T-helper 1 cell treated with Interleukin-12 subunit alpha and Interleukin-12 subunit beta and Interleukin-4 antibody, amounts not matched to agents 30 μg/mL and 1 μg/mL, for 36 hours (primary cell): ENCODE measurements at regions not wholly inside any gene's neighbourhood (a gene's known extent, or its start where the extent isn't known, plus 50 kb on each side); places are given as distances from the start of the nearest gene placed in this dataset.

Experiments used
- H3K27ac Mint-ChIP-seq: one replicate; pipeline ENCODE4 v1.8.0; 2021; ENCODE audit warnings: mild to moderate bottlenecking, mixed read lengths
- H3K27me3 Mint-ChIP-seq: one replicate; pipeline ENCODE4 v1.8.0; 2021; ENCODE audit warnings: low read depth, mixed read lengths
- H3K36me3 Mint-ChIP-seq: one replicate; pipeline ENCODE4 v1.8.0; 2021; ENCODE audit warnings: low read depth, mixed read lengths
- H3K4me1 Mint-ChIP-seq: one replicate; pipeline ENCODE4 v1.8.0; 2021; ENCODE audit warnings: low read depth, mixed read lengths
- H3K4me3 Mint-ChIP-seq: one replicate; pipeline ENCODE4 v1.8.0; 2021; ENCODE audit warnings: mild to moderate bottlenecking, moderate library complexity, mixed read lengths
- H3K9me3 Mint-ChIP-seq: one replicate; pipeline ENCODE4 v1.8.0; 2021; ENCODE audit warnings: mixed read lengths

DNA sequence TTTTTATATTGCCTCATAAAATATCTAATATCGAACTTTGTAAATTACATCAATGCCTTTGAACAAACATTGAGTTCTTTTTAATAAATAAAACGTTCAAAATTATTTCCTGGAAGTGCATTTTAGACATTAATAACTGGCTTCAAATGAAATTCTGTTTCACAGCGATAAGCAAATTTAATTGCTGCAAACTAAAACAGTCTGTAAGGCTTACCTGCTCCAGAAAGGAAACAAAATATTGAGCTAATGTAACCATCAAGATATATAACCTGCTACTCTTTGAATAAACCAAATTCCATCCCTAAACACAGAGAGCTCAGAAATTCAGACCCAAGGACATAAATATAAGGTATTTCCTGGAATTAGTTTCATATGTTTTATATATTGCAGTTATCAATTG lies 651.3 kb downstream of the MED13L start:
- no peaks in the 10 kb centered on the region for H3K36me3 Mint-ChIP-seq
- H3K4me1 Mint-ChIP-seq, result no peaks in the 10 kb centered on the region

GRCh38 chr12:115623764-115624334 lies 653.6 kb downstream of the MED13L start:
- H3K36me3 Mint-ChIP-seq, result no peaks in the 10 kb centered on the region
- H3K4me3 Mint-ChIP-seq, result no peak overlapping the region
- H3K9me3 Mint-ChIP-seq, result peaks cover 7% of the 10 kb centered on the region
- H3K27me3 Mint-ChIP-seq, result peaks cover 4% of the 10 kb centered on the region
- no peak overlapping the region for H3K27ac Mint-ChIP-seq
- no peaks in the 10 kb centered on the region for H3K4me1 Mint-ChIP-seq

More for the DNA sequence above, 651.3 kb downstream of the MED13L start:
- peaks cover 4% of the 10 kb centered on the region for H3K27me3 Mint-ChIP-seq
- H3K9me3 Mint-ChIP-seq, result peaks cover 3% of the 10 kb centered on the region
- no peak overlapping the region for H3K27ac Mint-ChIP-seq
- H3K4me3 Mint-ChIP-seq, result no peak overlapping the region

- no peak overlapping the region for H3K27ac Mint-ChIP-seq
- H3K4me1 Mint-ChIP-seq, result no peaks in the 10 kb centered on the region
- H3K36me3 Mint-ChIP-seq, result no peaks in the 10 kb centered on the region
- H3K4me3 Mint-ChIP-seq, result no peak overlapping the region
- H3K9me3 Mint-ChIP-seq, result peaks cover 7% of the 10 kb centered on the region
- peaks cover 4% of the 10 kb centered on the region for H3K27me3 Mint-ChIP-seq
Measured at GRCh38 chr12:115623275-115623674, 654.2 kb downstream of the MED13L start.

GRCh38 chr12:115620816-115621215 lies 656.7 kb downstream of the MED13L start:
- no peak overlapping the region for H3K4me3 Mint-ChIP-seq
- H3K27ac Mint-ChIP-seq, result no peak overlapping the region
- no peaks in the 10 kb centered on the region for H3K4me1 Mint-ChIP-seq
- H3K27me3 Mint-ChIP-seq, result peaks cover 4% of the 10 kb centered on the region
- H3K9me3 Mint-ChIP-seq, result peaks cover 14% of the 10 kb centered on the region
- no peaks in the 10 kb centered on the region for H3K36me3 Mint-ChIP-seq

GRCh38 chr12:115619889-115620288 lies 657.6 kb downstream of the MED13L start:
- H3K36me3 Mint-ChIP-seq, result no peaks in the 10 kb centered on the region
- H3K27ac Mint-ChIP-seq, result no peak overlapping the region
- H3K4me3 Mint-ChIP-seq, result no peak overlapping the region
- H3K9me3 Mint-ChIP-seq, result peaks cover 14% of the 10 kb centered on the region
- no peaks in the 10 kb centered on the region for H3K4me1 Mint-ChIP-seq
- peaks cover 1% of the 10 kb centered on the region for H3K27me3 Mint-ChIP-seq

DNA sequence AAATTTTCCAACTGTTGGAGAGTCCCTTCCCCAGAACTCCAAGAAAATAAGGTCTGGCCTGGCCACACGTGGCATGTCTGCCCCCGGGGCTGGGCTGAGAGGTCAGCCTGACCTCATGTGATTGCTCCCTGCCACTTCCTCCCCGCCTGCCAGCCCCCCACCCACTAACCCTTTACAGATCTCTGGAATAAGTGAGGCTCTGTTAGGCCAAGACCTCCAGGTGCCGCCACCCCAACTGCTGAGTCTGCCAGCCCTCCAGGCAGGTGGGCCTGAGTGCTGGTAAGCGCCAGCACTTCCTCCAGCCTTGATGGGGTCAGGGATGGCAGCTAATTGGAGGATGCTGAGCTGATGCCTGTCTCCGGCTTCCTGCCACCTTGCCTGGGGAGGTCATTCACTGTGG lies 658.4 kb downstream of the MED13L start:
- Mint-ChIP-seq H3K4me3 (no peak overlapping the region), H3K27me3 (no peaks in the 10 kb centered on the region), H3K4me1 (no peaks in the 10 kb centered on the region), H3K27ac (no peak overlapping the region), H3K9me3 (peaks cover 14% of the 10 kb centered on the region), H3K36me3 (no peaks in the 10 kb centered on the region)

DNA sequence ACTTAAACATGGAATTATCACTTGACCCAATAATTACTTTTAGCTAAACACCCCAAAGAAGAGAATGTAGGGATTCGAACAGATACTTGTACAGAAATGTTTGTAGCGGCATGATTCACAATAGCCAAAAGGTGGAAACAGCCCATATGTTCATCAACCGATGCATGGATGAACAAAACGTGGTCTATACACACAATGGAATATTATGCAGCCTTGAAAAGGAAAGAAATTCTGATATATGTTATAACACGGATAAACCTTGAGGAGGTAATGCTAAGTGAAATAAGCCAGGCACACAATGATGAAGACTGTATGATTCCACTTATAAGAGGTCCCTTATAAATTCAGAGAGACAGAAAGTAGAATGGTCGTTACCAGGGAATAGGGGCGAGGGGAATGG lies 659.4 kb downstream of the MED13L start:
- Mint-ChIP-seq H3K27ac (no peak overlapping the region), H3K36me3 (peaks cover 1% of the 10 kb centered on the region)

GRCh38 chr12:115617391-115617790 lies 660.1 kb downstream of the MED13L start:
- H3K9me3 Mint-ChIP-seq, result peaks cover 14% of the 10 kb centered on the region
- H3K27me3 Mint-ChIP-seq, result no peaks in the 10 kb centered on the region
- H3K36me3 Mint-ChIP-seq, result peaks cover 1% of the 10 kb centered on the region
- H3K27ac Mint-ChIP-seq, result no peak overlapping the region
- no peak overlapping the region for H3K4me3 Mint-ChIP-seq
- H3K4me1 Mint-ChIP-seq, result no peaks in the 10 kb centered on the region

More for the DNA sequence above, 659.4 kb downstream of the MED13L start:
- peaks cover 14% of the 10 kb centered on the region for H3K9me3 Mint-ChIP-seq
- no peaks in the 10 kb centered on the region for H3K27me3 Mint-ChIP-seq
- no peaks in the 10 kb centered on the region for H3K4me1 Mint-ChIP-seq
- no peak overlapping the region for H3K4me3 Mint-ChIP-seq

- H3K4me3 Mint-ChIP-seq, result no peak overlapping the region
Measured at GRCh38 chr12:115611477-115611876, 666.0 kb downstream of the MED13L start.

DNA sequence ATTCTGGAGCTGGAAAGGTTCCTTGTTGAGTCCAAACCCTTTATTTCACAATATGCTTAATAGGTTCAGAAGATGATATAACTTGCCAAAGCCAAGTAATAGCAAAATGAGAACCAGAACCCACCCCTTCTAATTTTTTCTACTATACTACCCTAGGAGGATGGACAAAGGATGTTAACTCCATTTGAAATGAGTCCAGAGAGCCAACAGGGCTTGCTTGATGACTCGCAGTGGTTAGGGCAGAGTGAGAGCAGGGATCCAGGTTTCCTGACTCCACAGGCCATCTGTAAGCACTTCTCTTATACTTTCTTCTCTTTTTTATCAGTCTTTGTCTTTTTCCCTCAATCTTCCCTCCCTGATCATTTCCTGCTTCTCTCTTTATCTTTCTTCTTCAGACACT lies 668.1 kb downstream of the MED13L start:
- Mint-ChIP-seq H3K9me3 (no peaks in the 10 kb centered on the region), H3K4me1 (no peaks in the 10 kb centered on the region), H3K27ac (no peak overlapping the region), H3K27me3 (no peaks in the 10 kb centered on the region), H3K4me3 (no peak overlapping the region), H3K36me3 (peaks cover 1% of the 10 kb centered on the region)

More at GRCh38 chr12:115611477-115611876, 666.0 kb downstream of the MED13L start:
- Mint-ChIP-seq H3K36me3 (peaks cover 1% of the 10 kb centered on the region), H3K27me3 (no peaks in the 10 kb centered on the region), H3K9me3 (no peaks in the 10 kb centered on the region), H3K27ac (no peak overlapping the region), H3K4me1 (no peaks in the 10 kb centered on the region)

GRCh38 chr12:115606040-115606439 lies 671.5 kb downstream of the MED13L start:
- Mint-ChIP-seq H3K36me3 (no peaks in the 10 kb centered on the region), H3K27ac (no peak overlapping the region), H3K27me3 (no peaks in the 10 kb centered on the region), H3K9me3 (no peaks in the 10 kb centered on the region), H3K4me3 (no peak overlapping the region), H3K4me1 (no peaks in the 10 kb centered on the region)

- Mint-ChIP-seq H3K27me3 (peaks cover 4% of the 10 kb centered on the region), H3K36me3 (peaks cover 1% of the 10 kb centered on the region), H3K4me3 (no peak overlapping the region), H3K4me1 (no peaks in the 10 kb centered on the region), H3K9me3 (peaks cover 11% of the 10 kb centered on the region), H3K27ac (no peak overlapping the region)
Measured at GRCh38 chr12:115598871-115599811, 678.4 kb downstream of the MED13L start.

- Mint-ChIP-seq H3K9me3 (peaks cover 11% of the 10 kb centered on the region), H3K4me1 (no peaks in the 10 kb centered on the region), H3K4me3 (no peak overlapping the region), H3K27me3 (peaks cover 4% of the 10 kb centered on the region), H3K27ac (no peak overlapping the region), H3K36me3 (peaks cover 1% of the 10 kb centered on the region)
Measured at GRCh38 chr12:115597157-115597712, 680.3 kb downstream of the MED13L start.

DNA sequence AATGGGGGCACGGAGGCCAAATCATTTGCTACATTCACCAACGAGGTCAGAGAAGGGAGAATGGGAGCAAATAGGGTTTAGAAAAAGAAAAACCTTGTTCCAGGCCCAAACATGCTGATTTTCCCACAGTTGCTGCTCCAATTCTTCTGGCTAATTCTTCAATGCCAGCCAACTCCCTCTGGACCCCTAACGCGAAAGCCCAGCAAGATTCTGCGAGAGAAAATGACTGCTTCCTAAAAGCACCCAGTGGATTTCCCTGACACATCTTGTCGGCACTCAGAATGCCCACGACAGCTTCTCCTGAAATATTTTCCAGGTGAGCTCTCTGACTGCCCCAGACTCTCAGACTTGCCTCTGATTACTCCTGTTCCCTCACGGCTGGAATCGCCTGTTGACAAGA lies 689.4 kb downstream of the MED13L start:
- H3K9me3 Mint-ChIP-seq, result peaks cover 5% of the 10 kb centered on the region
- H3K4me1 Mint-ChIP-seq, result no peaks in the 10 kb centered on the region
- no peak overlapping the region for H3K4me3 Mint-ChIP-seq
- no peak overlapping the region for H3K27ac Mint-ChIP-seq
- H3K27me3 Mint-ChIP-seq, result no peaks in the 10 kb centered on the region
- H3K36me3 Mint-ChIP-seq, result no peaks in the 10 kb centered on the region

DNA sequence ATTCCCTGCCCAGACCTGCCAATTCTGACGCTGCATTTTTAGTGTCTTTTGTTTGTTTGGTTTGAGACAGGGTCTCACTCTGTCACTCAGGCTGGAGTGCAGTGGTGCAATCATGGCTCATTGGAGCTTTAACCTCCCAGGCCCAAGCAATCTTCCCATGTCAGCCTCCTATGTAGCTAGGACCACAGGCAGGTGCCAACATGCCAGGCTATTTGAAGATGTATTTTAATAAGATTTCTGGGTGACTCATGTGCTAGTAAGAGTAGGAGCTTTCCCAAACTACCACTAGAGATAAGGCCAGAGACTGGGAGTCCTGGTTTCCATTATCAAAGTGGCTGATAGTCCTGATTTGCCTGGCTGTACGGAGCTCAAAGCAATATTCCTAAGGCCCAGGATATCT lies 693.3 kb downstream of the MED13L start:
- H3K4me1 Mint-ChIP-seq, result no peaks in the 10 kb centered on the region
- H3K27ac Mint-ChIP-seq, result no peak overlapping the region
- no peaks in the 10 kb centered on the region for H3K36me3 Mint-ChIP-seq
- H3K4me3 Mint-ChIP-seq, result no peak overlapping the region
- H3K9me3 Mint-ChIP-seq, result peaks cover 5% of the 10 kb centered on the region
- H3K27me3 Mint-ChIP-seq, result no peaks in the 10 kb centered on the region
